IMR-90 (cell line): ENCODE measurements at regions not wholly inside any gene's neighbourhood (a gene's known extent, or its start where the extent isn't known, plus 50 kb on each side); places are given as distances from the start of the nearest gene placed in this dataset.

ENCODE experiments used
- ATAC-seq: fragments of 200-7000 bp; cut with Tn5 transposase; 2 replicates; pipeline ENCODE4 v1.9.1; 2020; ENCODE audit warnings: low read depth, mild to moderate bottlenecking, moderate library complexity
- BruUV-seq: library from RNA; stranded (reverse); fragments of 400-500 nt; replicated peaks from 2 replicates; lab custom pipeline; 2021; lab: Mats Ljungman, UMichigan
- CTCF ChIA-PET: fragments of 300-600 bp; formaldehyde crosslinking; extraction: SDS; loops from one replicate; lab custom pipeline; 2021; ENCODE audit warnings: antibody characterized with exemption; lab: Yijun Ruan, JAX
- POLR2A ChIA-PET: fragments of 300-600 bp; sonication (Branson Sonifier 250); formaldehyde crosslinking; loops from one replicate; lab custom pipeline; 2022; ENCODE audit warnings: antibody characterized with exemption; ENCODE audit not compliant: unreplicated experiment; lab: Charles Lee
- DNase-seq: peaks from one replicate; pipeline ENCODE4 v3.0.0; 2013
- H2AFZ ChIP-seq: replicated peaks from 2 replicates; pipeline ENCODE3; 2013; ENCODE audit warnings: low read length, mild to moderate bottlenecking; ENCODE audit not compliant: poor library complexity
- H2AK5ac ChIP-seq: 2 replicates; pipeline ENCODE4 v1.6.1; 2013; ENCODE audit warnings: low read depth, low read length, inconsistent platforms
- H2AK9ac ChIP-seq: replicated peaks from 2 replicates; pipeline ENCODE3; 2013; ENCODE audit warnings: mild to moderate bottlenecking, low read depth, low read length, moderate library complexity; ENCODE audit not compliant: poor library complexity
- H2BK120ac ChIP-seq: 2 replicates; pipeline ENCODE4 v1.6.1; 2013; ENCODE audit warnings: low read depth, low read length, inconsistent platforms
- H2BK15ac ChIP-seq: 3 replicates; pipeline ENCODE4 v1.6.1; 2013; ENCODE audit warnings: low read depth, low read length, inconsistent platforms
- H2BK20ac ChIP-seq: 2 replicates; pipeline ENCODE4 v1.6.1; 2013; ENCODE audit warnings: low read depth, mild to moderate bottlenecking, inconsistent platforms, low read length, moderate library complexity
- H2BK5ac ChIP-seq: 2 replicates; pipeline ENCODE4 v1.6.1; 2013; ENCODE audit warnings: mild to moderate bottlenecking, low read depth, low read length, inconsistent platforms; ENCODE audit not compliant: poor library complexity, severe bottlenecking
- H3K14ac ChIP-seq: replicated peaks from 2 replicates; pipeline ENCODE4 v1.6.1; 2013; ENCODE audit warnings: low read depth, low read length, inconsistent platforms
- H3K18ac ChIP-seq: 2 replicates; pipeline ENCODE4 v1.6.1; 2013; ENCODE audit warnings: low read depth, low read length, control low read depth
- H3K23ac ChIP-seq: 2 replicates; pipeline ENCODE4 v1.6.1; 2013; ENCODE audit warnings: low read depth, low read length, inconsistent platforms
- H3K27ac ChIP-seq: 2 replicates; pipeline ENCODE4 v1.5.1; 2013; ENCODE audit warnings: mild to moderate bottlenecking, control low read depth, low read length; ENCODE audit not compliant: insufficient read depth
- H3K27me3 ChIP-seq: 2 replicates; pipeline ENCODE4 v1.6.1; 2013; ENCODE audit warnings: low read length; ENCODE audit not compliant: control insufficient read depth, insufficient read depth
- H3K36me3 ChIP-seq: 2 replicates; pipeline ENCODE4 v1.6.1; 2013; ENCODE audit warnings: low read length, mixed read lengths; ENCODE audit not compliant: control insufficient read depth, insufficient read depth
- H3K4ac ChIP-seq: 2 replicates; pipeline ENCODE4 v1.6.1; 2013; ENCODE audit warnings: low read depth, low read length, inconsistent platforms
- H3K4me1 ChIP-seq: 2 replicates; pipeline ENCODE4 v1.6.1; 2013; ENCODE audit warnings: low read length, mixed read lengths; ENCODE audit not compliant: control insufficient read depth, insufficient read depth
- H3K4me2 ChIP-seq: 2 replicates; pipeline ENCODE4 v1.6.1; 2013; ENCODE audit warnings: low read depth, mild to moderate bottlenecking, control low read depth, low read length, moderate library complexity
- H3K4me3 ChIP-seq: 2 replicates; pipeline ENCODE4 v1.5.1; 2013; ENCODE audit warnings: low read depth, mild to moderate bottlenecking, control low read depth, low read length, moderate library complexity; ENCODE audit not compliant: insufficient read depth
- H3K56ac ChIP-seq: 2 replicates; pipeline ENCODE4 v1.6.1; 2013; ENCODE audit warnings: low read length, inconsistent platforms; ENCODE audit not compliant: insufficient read depth; ENCODE audit errors: extremely low read depth
- H3K79me1 ChIP-seq, 2 experiments: 2 replicates each; pipeline ENCODE4 v1.6.1; 2013; ENCODE audit warnings: low read length in 2 of 2, inconsistent platforms in 1 of 2, low read depth in 1 of 2
- H3K9ac ChIP-seq: 2 replicates; pipeline ENCODE4 v1.6.1; 2013; ENCODE audit warnings: low read depth, low read length, control low read depth
- H3K9me1 ChIP-seq: 2 replicates; pipeline ENCODE4 v1.6.1; 2013; ENCODE audit warnings: low read length, inconsistent platforms; ENCODE audit not compliant: insufficient read depth
- H3K9me3 ChIP-seq: 2 replicates; pipeline ENCODE4 v1.6.1; 2013; ENCODE audit warnings: low read length; ENCODE audit not compliant: control insufficient read depth, insufficient read depth
- H4K20me1 ChIP-seq: 2 replicates; pipeline ENCODE4 v1.6.1; 2013; ENCODE audit warnings: low read length, inconsistent platforms; ENCODE audit not compliant: insufficient read depth
- H4K5ac ChIP-seq: 2 replicates; pipeline ENCODE4 v1.6.1; 2013; ENCODE audit warnings: mild to moderate bottlenecking, low read depth, low read length, control low read depth
- H4K8ac ChIP-seq, 2 experiments: 2 replicates each; pipeline ENCODE4 v1.6.1; 2013; ENCODE audit warnings: low read depth in 2 of 2, low read length in 2 of 2, control low read depth in 1 of 2, inconsistent platforms in 1 of 2
- H4K91ac ChIP-seq: 2 replicates; pipeline ENCODE4 v1.6.1; 2013; ENCODE audit warnings: low read depth, low read length, inconsistent platforms; ENCODE audit not compliant: insufficient read depth
- BHLHE40 ChIP-seq: fragments of 150-350 bp; IDR thresholded peaks from 2 replicates; pipeline ENCODE4 v1.6.1; 2016; ENCODE audit warnings: mild to moderate bottlenecking, low read depth, low read length
- CEBPB ChIP-seq: IDR thresholded peaks from 2 replicates; pipeline ENCODE4 v1.6.1; 2012; ENCODE audit warnings: low read depth, low read length, improper control_type of control experiment
- CHD1 ChIP-seq: IDR thresholded peaks from 2 replicates; pipeline ENCODE4 v1.6.1; 2012; ENCODE audit warnings: low read depth, low read length, improper control_type of control experiment
- CTCF ChIP-seq: conservative IDR thresholded peaks from 2 replicates; pipeline ENCODE4 v1.5.1; 2012; ENCODE audit warnings: mild to moderate bottlenecking, low read depth, low read length, improper control_type of control experiment
- ELK1 ChIP-seq: fragments of 150-350 bp; IDR thresholded peaks from 2 replicates; pipeline ENCODE4 v1.6.1; 2016; ENCODE audit warnings: low read depth, mild to moderate bottlenecking, low read length, moderate library complexity, borderline replicate concordance
- FOS ChIP-seq: fragments of 150-350 bp; IDR thresholded peaks from 2 replicates; pipeline ENCODE4 v1.6.1; 2016; ENCODE audit warnings: low read depth, low read length
- MAFK ChIP-seq: IDR thresholded peaks from 2 replicates; pipeline ENCODE4 v1.6.1; 2012; ENCODE audit warnings: low read depth, low read length, improper control_type of control experiment
- MAZ ChIP-seq: IDR thresholded peaks from 2 replicates; pipeline ENCODE4 v1.6.1; 2012; ENCODE audit warnings: low read depth, mild to moderate bottlenecking, low read length, improper control_type of control experiment, moderate library complexity, borderline replicate concordance
- MXI1 ChIP-seq: IDR thresholded peaks from 2 replicates; pipeline ENCODE4 v1.6.1; 2012; ENCODE audit warnings: low read depth, mild to moderate bottlenecking, low read length, moderate library complexity, borderline replicate concordance
- NFE2L2 ChIP-seq: fragments of 150-350 bp; IDR thresholded peaks from 2 replicates; pipeline ENCODE4 v1.6.1; 2016; ENCODE audit warnings: low read depth, mild to moderate bottlenecking, low read length
- POLR2A ChIP-seq: IDR thresholded peaks from 2 replicates; pipeline ENCODE4 v1.6.1; 2012; ENCODE audit warnings: mild to moderate bottlenecking, low read depth, low read length
- RAD21 ChIP-seq: IDR thresholded peaks from 2 replicates; pipeline ENCODE4 v1.6.1; 2012; ENCODE audit warnings: low read length, improper control_type of control experiment
- RCOR1 ChIP-seq: IDR thresholded peaks from 2 replicates; pipeline ENCODE4 v1.6.1; 2012; ENCODE audit warnings: mild to moderate bottlenecking, low read length, improper control_type of control experiment; ENCODE audit not compliant: insufficient replicate concordance
- RFX5 ChIP-seq: IDR thresholded peaks from 2 replicates; pipeline ENCODE4 v1.8.0; 2012; ENCODE audit warnings: low read depth, mild to moderate bottlenecking, low read length, moderate library complexity
- SMC3 ChIP-seq: fragments of 150-350 bp; IDR thresholded peaks from 2 replicates; pipeline ENCODE4 v1.6.1; 2016; ENCODE audit warnings: low read depth, mild to moderate bottlenecking, antibody characterized with exemption, low read length, moderate library complexity
- USF2 ChIP-seq: fragments of 150-350 bp; IDR thresholded peaks from 2 replicates; pipeline ENCODE4 v1.6.1; 2017; ENCODE audit warnings: mild to moderate bottlenecking, antibody characterized with exemption, low read length, low read depth
- WGBS, 2 experiments: methylation state at CpG; one replicate each; pipeline versions ENCODE4 v1.1.5 to v1.1.7; 2013; ENCODE audit warnings: missing lambda C conversion rate in 2 of 2; ENCODE audit not compliant: insufficient read length in 1 of 2; ENCODE audit errors: extremely low coverage in 2 of 2; 5-methylcytosine and 5-hydroxymethylcytosine counted together
- dilution Hi-C: fragments of 300-500 bp; cut with HindIII; formaldehyde crosslinking; loops from one replicate; pipeline ENCODE4 v1.14.3; 2018; ENCODE audit warnings: low sequenced_read_pairs; ENCODE audit not compliant: unreplicated experiment
- in situ Hi-C: fragments of 300-500 bp; cut with MboI; formaldehyde crosslinking; loops from 3 replicates; pipeline ENCODE4 v1.14.3; 2019; ENCODE audit warnings: low sequenced_read_pairs, inconsistent platforms, mixed read lengths
- intact Hi-C: fragments of 100-400 bp; cut with micrococcal nuclease; formaldehyde crosslinking; loops from 2 replicates; pipeline ENCODE4 v1.10.0; 2022

- ChIA-PET POLR2A (no interaction called here), CTCF (no interaction called here)
- no peak overlapping the region for H4K5ac ChIP-seq
- no peak overlapping the region for H3K23ac ChIP-seq
- no peaks in the 10 kb centered on the region for H3K27me3 ChIP-seq
- no peak overlapping the region for H3K14ac ChIP-seq
- H2BK20ac ChIP-seq = no peak overlapping the region
- no peak for ATAC-seq
- H3K79me1 ChIP-seq = no peaks in the 10 kb centered on the region
- DNase-seq = no peak
- H2AFZ ChIP-seq = no peak overlapping the region
- H3K9me3 ChIP-seq = no peaks in the 10 kb centered on the region
- H3K56ac ChIP-seq = no peak overlapping the region
- H2BK15ac ChIP-seq = no peak overlapping the region
- no peak overlapping the region for H4K8ac ChIP-seq
- dilution Hi-C loops (no loop called here), intact Hi-C loops (no loop called here), in situ Hi-C loops (no loop called here)
- no peaks in the 10 kb centered on the region for H3K9me1 ChIP-seq
- no peak overlapping the region for H3K4me3 ChIP-seq
- no peak overlapping the region for H3K4ac ChIP-seq
- H3K9ac ChIP-seq = no peak overlapping the region
- H3K4me1 ChIP-seq = no peaks in the 10 kb centered on the region
- H2BK120ac ChIP-seq = no peak overlapping the region
- 100% methylated on average over 1 of the region's 9 CpGs; no CpG with 5 or more reads in 1 of the 2 experiments for WGBS, 2 experiments
- no peaks in the 10 kb centered on the region for H3K36me3 ChIP-seq
- no peaks in the 10 kb centered on the region for H4K20me1 ChIP-seq
- H3K4me2 ChIP-seq = no peak overlapping the region
- H2AK5ac ChIP-seq = no peak overlapping the region
- no peak overlapping the region for H3K27ac ChIP-seq
- TF ChIP-seq SMC3 (no peak), CTCF (no peak), MAZ (no peak), RCOR1 (no peak), RAD21 (no peak), NFE2L2 (no peak), FOS (no peak), MAFK (no peak), BHLHE40 (no peak), USF2 (no peak), RFX5 (no peak), MXI1 (no peak), POLR2A (no peak), ELK1 (no peak), CHD1 (no peak), CEBPB (no peak)
- no peak overlapping the region for H2AK9ac ChIP-seq
- H4K91ac ChIP-seq = no peak overlapping the region
- no peak overlapping the region for H3K18ac ChIP-seq
- no TSS peak for BruUV-seq
- no peak overlapping the region for H2BK5ac ChIP-seq
Observed at GRCh38 chr13:106755542-106755941, 187.6 kb upstream of the ARGLU1 start.
